Heart left ventricle (tissue), 13 donors: ENCODE measurements at regions not wholly inside any gene's neighbourhood (a gene's known extent, or its start where the extent isn't known, plus 50 kb on each side); places are given as distances from the start of the nearest gene placed in this dataset.

Experiments used
- CTCF ChIP-seq, 12 donors: fragments of 200-600 bp; sonication (generic) in 4 of 12; IDR thresholded peaks; one replicate each; pipeline versions ENCODE4 v1.5.0 to v1.8.0; 2018 to 2022; ENCODE audit warnings: antibody characterized with exemption in 12 of 12, mild to moderate bottlenecking in 5 of 12
- POLR2A ChIP-seq, 2 donors: fragments of 450-650 bp; IDR thresholded peaks; one replicate each; pipeline ENCODE4 v1.6.1; 2017; ENCODE audit warnings: antibody characterized with exemption in 2 of 2, mild to moderate bottlenecking in 2 of 2, moderate library complexity in 2 of 2
- donor health status: ischemic (EF 13 %, LVEDD 7.1; RV severe dilation, severe dysfunction).
- donor health status: DM: no; HTN: yes; CAD: no.
- donor health status: DM: no; HTN: no; CAD: no.
- donor health status: ischemic (EF 25% LVEDD 6.9; RV normal size, moderate dysfunction).
- donor health status: ischemic (EF 25% LVEDD 5.7; RV mildly dilated, moderate dysfunction).
- donor health status: ischemic (EF 35%, LVEDD 5.7; RV mildly dilated, moderate dysfunction).
- donor health status: nonischemic (EF 11% LVEDD 7.7; RV severe dilation, severe dysfunction).
- donor health status: DM: yes; HTN: yes; CAD: no.
- donor health status: PGD.
- donor health status: ischemic (EF 29% LVEDD 5.4; RV normal size, mild dysfunction).
- donor health status: nonischemic (EF 23%, LVEDD 6.1; RV moderate dilation, normal function).

GRCh38 chr10:3850999-3851937 lies 66.3 kb upstream of the KLF6 start:
- no peak for TF ChIP-seq POLR2A (IDR thresholded peaks at IDR 0.05)
- no peak for TF ChIP-seq CTCF (IDR thresholded peaks at IDR 0.05)
